Left ventricle myocardium inferior (tissue), 1 donor: ENCODE measurements at regions not wholly inside any gene's neighbourhood (a gene's known extent, or its start where the extent isn't known, plus 50 kb on each side); places are given as distances from the start of the nearest gene placed in this dataset.

Experiments used
- DNase-seq: peaks from one replicate; pipeline ENCODE4 v3.0.0-alpha.2; 2020
- H3K27ac ChIP-seq: fragments of 200-600 bp; replicated peaks from 2 replicates; pipeline ENCODE4 v1.8.0; 2021
- H3K27me3 ChIP-seq: fragments of 200-600 bp; 2 replicates; pipeline ENCODE4 v1.8.0; 2021; ENCODE audit warnings: low read depth
- H3K36me3 ChIP-seq: fragments of 200-600 bp; 2 replicates; pipeline ENCODE4 v1.8.0; 2021
- H3K4me1 ChIP-seq: fragments of 200-600 bp; 2 replicates; pipeline ENCODE4 v1.8.0; 2021
- H3K4me3 ChIP-seq: fragments of 200-600 bp; 2 replicates; pipeline ENCODE4 v1.8.0; 2021; ENCODE audit warnings: mild to moderate bottlenecking, moderate library complexity
- H3K9me3 ChIP-seq: fragments of 200-600 bp; replicated peaks from 2 replicates; pipeline ENCODE4 v1.8.0; 2021
- CTCF ChIP-seq: fragments of 200-600 bp; IDR thresholded peaks from 2 replicates; pipeline ENCODE4 v1.8.0; 2021; ENCODE audit warnings: antibody characterized with exemption, mild to moderate bottlenecking, borderline replicate concordance
- intact Hi-C: fragments of 100-400 bp; cut with micrococcal nuclease; formaldehyde crosslinking; loops from one replicate; pipeline ENCODE4 v1.11.0; 2022
- donor health status: DM: no; HTN: yes; CAD: no; lungs with severe emphysema.

DNA sequence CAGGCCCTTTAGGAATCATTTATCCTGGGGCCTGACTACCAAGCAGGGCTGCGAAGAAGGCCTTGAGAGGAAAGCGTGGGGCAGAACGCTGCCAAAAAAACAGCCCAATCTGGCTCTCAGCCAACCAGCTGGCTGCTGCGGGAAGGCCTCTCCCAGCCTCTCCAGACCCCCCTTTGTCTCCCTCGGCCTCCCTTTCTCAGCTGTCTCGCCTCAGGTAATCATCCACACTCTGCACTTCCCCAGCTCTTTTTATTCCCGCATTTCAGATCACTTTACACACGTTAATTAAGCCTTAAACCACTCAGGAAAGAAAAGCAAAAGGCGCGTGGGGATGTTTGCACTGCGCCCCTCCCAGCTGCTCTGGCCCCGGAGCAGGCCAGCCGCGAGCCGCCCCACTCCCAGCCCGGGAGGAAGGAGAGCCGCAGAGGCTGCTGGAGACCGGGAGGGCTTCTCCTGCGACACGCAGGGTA, 208.2 kb upstream of the FOXN3 start:
- no peak overlapping the region for H3K4me3 ChIP-seq
- DNase-seq: peak; percentile 47
- peaks cover 13% of the 10 kb centered on the region for H3K4me1 ChIP-seq
- no peaks in the 10 kb centered on the region for H3K9me3 ChIP-seq
- H3K36me3 ChIP-seq: no peaks in the 10 kb centered on the region
- intact Hi-C loops: no loop called here
- no peaks in the 10 kb centered on the region for H3K27me3 ChIP-seq
- peak overlapping the region; percentile 30 for H3K27ac ChIP-seq
- no peak for TF ChIP-seq CTCF

- Histone ChIP-seq H3K27me3 (no peaks in the 10 kb centered on the region), H3K4me3 (no peak overlapping the region), H3K36me3 (no peaks in the 10 kb centered on the region), H3K4me1 (peaks cover 18% of the 10 kb centered on the region), H3K9me3 (no peaks in the 10 kb centered on the region), H3K27ac (no peak overlapping the region)
- no peak for TF ChIP-seq CTCF
- intact Hi-C loops: no loop called here
- DNase-seq: no peak
These were observed 207.6 kb upstream of the FOXN3 start for GRCh38 chr14:89624500-89625156.

- DNase-seq: no peak
- Histone ChIP-seq H3K27me3 (no peaks in the 10 kb centered on the region), H3K4me3 (no peak overlapping the region), H3K9me3 (no peaks in the 10 kb centered on the region), H3K4me1 (peaks cover 30% of the 10 kb centered on the region), H3K36me3 (no peaks in the 10 kb centered on the region), H3K27ac (no peak overlapping the region)
- intact Hi-C loops: no loop called here
- TF ChIP-seq CTCF: no peak
These were observed 205.0 kb upstream of the FOXN3 start for GRCh38 chr14:89621791-89622638.

DNA sequence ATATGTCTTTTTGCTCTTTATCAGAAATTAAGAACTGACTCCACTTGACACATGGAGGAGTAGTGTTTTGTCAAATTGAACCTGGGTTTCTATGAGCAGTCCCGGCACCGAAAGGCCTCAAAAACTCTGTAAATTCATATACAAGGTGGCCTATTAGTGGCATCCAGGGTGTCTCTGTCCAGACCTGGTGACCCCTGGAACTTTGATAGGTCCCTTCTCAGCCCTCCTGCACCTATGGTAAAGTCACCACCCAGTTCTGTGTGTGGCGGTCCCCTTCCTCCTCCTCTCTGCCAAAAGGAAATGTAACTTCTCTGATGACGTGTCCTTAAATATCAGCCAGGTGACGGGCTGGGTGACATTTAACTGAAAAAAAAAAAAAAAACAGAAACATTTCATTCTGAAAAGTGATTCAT, 204.0 kb upstream of the FOXN3 start:
- no peak for TF ChIP-seq CTCF
- Histone ChIP-seq H3K4me1 (peaks cover 40% of the 10 kb centered on the region), H3K36me3 (no peaks in the 10 kb centered on the region), H3K27me3 (no peaks in the 10 kb centered on the region), H3K9me3 (no peaks in the 10 kb centered on the region), H3K4me3 (no peak overlapping the region), H3K27ac (no peak overlapping the region)
- intact Hi-C loops: no loop called here
- DNase-seq: no peak

DNA sequence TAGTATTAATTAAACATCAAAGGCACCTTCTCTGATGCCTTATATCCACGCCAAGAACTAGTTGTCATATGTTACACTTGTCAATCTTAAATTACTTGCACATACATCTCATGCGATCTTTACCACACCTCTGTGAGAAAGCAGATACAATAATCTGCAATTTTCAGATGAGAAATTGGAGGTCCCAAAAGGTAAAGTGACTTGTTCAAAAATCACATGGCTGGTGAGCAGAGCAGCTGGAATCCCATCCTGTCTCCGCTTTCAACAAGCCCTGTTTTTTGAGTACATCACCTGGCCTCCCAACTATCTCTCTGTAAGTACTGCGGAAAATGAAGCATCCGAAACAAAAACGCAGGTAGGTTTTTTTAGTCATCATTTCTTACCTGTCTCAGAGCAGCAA, 203.4 kb upstream of the FOXN3 start:
- no peaks in the 10 kb centered on the region for H3K27me3 ChIP-seq
- no peaks in the 10 kb centered on the region for H3K36me3 ChIP-seq
- peaks cover 39% of the 10 kb centered on the region for H3K4me1 ChIP-seq
- TF ChIP-seq CTCF: no peak
- no peaks in the 10 kb centered on the region for H3K9me3 ChIP-seq
- DNase-seq: no peak
- no peak overlapping the region for H3K27ac ChIP-seq
- H3K4me3 ChIP-seq: no peak overlapping the region
- intact Hi-C loops: no loop called here
